CD14-positive monocyte (primary cell): ENCODE measurements at regions not wholly inside any gene's neighbourhood (a gene's known extent, or its start where the extent isn't known, plus 50 kb on each side); places are given as distances from the start of the nearest gene placed in this dataset.

Source experiments
- DNase-seq, 3 donors: peaks; one replicate each; pipeline ENCODE4 v3.0.0-alpha.2; 2011 to 2022
- H2AFZ ChIP-seq: 2 replicates; pipeline ENCODE4 v1.6.0; 2012; ENCODE audit warnings: mild to moderate bottlenecking, low read depth, low read length, inconsistent platforms; ENCODE audit not compliant: insufficient read depth, poor library complexity, severe bottlenecking
- H3K27ac ChIP-seq, 2 donors: 1 replicate in 1 of 2; 2 replicates in 1 of 2; pipeline ENCODE4 v1.5.1; 2012 to 2013; ENCODE audit warnings: low read length in 2 of 2, control low read depth in 1 of 2, inconsistent platforms in 1 of 2, low read depth in 1 of 2, mild to moderate bottlenecking in 1 of 2
- H3K27me3 ChIP-seq, 2 donors: one replicate each; pipeline versions ENCODE4 v1.6.0 to v1.6.1; 2011 to 2013; ENCODE audit warnings: low read length in 2 of 2; ENCODE audit not compliant: control insufficient read depth in 2 of 2, insufficient read depth in 2 of 2
- H3K36me3 ChIP-seq, 2 donors: replicated peaks in 1 of 2; 1 replicate in 1 of 2; 2 replicates in 1 of 2; pipeline versions ENCODE4 v1.5.1 to v1.6.1; 2012 to 2013; ENCODE audit warnings: low read length in 2 of 2, control low read depth in 1 of 2, inconsistent platforms in 1 of 2, mild to moderate bottlenecking in 1 of 2; ENCODE audit not compliant: insufficient read depth in 2 of 2, control insufficient read depth in 1 of 2
- H3K4me1 ChIP-seq, 2 donors: 1 replicate in 1 of 2; 2 replicates in 1 of 2; pipeline versions ENCODE4 v1.5.1 to v1.6.1; 2012 to 2013; ENCODE audit warnings: low read length in 2 of 2, control low read depth in 1 of 2, inconsistent platforms in 1 of 2, mild to moderate bottlenecking in 1 of 2, moderate library complexity in 1 of 2; ENCODE audit not compliant: insufficient read depth in 2 of 2, control insufficient read depth in 1 of 2
- H3K4me2 ChIP-seq: replicated peaks from 2 replicates; pipeline ENCODE3; 2012; ENCODE audit warnings: low read length, moderate library complexity, mild to moderate bottlenecking; ENCODE audit not compliant: poor library complexity, severe bottlenecking; ENCODE audit errors: extremely low read depth
- H3K4me3 ChIP-seq, 3 experiments: fragments of 200-600 bp in 1 of 3; sonication (generic) in 1 of 3; replicated peaks in 1 of 3; 1 replicate in 2 of 3; 2 replicates in 1 of 3; pipeline ENCODE4 v1.5.1; 2011 to 2013; ENCODE audit warnings: low read length in 3 of 3, mild to moderate bottlenecking in 3 of 3, control low read depth in 2 of 3, low read depth in 2 of 3, inconsistent platforms in 1 of 3, moderate library complexity in 1 of 3
- H3K79me2 ChIP-seq: 2 replicates; pipeline ENCODE4 v1.6.0; 2012; ENCODE audit warnings: mild to moderate bottlenecking, control low read depth, inconsistent platforms, low read length, moderate library complexity; ENCODE audit not compliant: insufficient read depth
- H3K9ac ChIP-seq: 2 replicates; pipeline ENCODE4 v1.6.0; 2017; ENCODE audit warnings: low read length, mild to moderate bottlenecking; ENCODE audit not compliant: insufficient read depth, poor library complexity, severe bottlenecking
- H3K9me3 ChIP-seq, 2 donors: replicated peaks in 1 of 2; 1 replicate in 1 of 2; 2 replicates in 1 of 2; pipeline versions ENCODE4 v1.5.1 to v1.6.1; 2012 to 2013; ENCODE audit warnings: low read length in 2 of 2, control low read depth in 1 of 2; ENCODE audit not compliant: control insufficient read depth in 1 of 2, insufficient read depth in 1 of 2
- H4K20me1 ChIP-seq: 2 replicates; pipeline ENCODE4 v1.6.0; 2012; ENCODE audit warnings: mild to moderate bottlenecking, low read length, control low read depth, moderate library complexity; ENCODE audit not compliant: insufficient read depth
- H3K27ac Mint-ChIP-seq, 7 donors: one replicate each; pipeline ENCODE4 v1.8.0; 2020; ENCODE audit warnings: mild to moderate bottlenecking in 7 of 7, mixed read lengths in 7 of 7, moderate library complexity in 6 of 7, inconsistent platforms in 2 of 7
- H3K27me3 Mint-ChIP-seq, 3 donors: one replicate each; pipeline ENCODE4 v1.8.0; 2021 to 2022; ENCODE audit warnings: low read depth in 3 of 3, mild to moderate bottlenecking in 3 of 3, mixed read lengths in 3 of 3, moderate library complexity in 3 of 3, inconsistent platforms in 1 of 3
- H3K36me3 Mint-ChIP-seq, 2 donors: one replicate each; pipeline ENCODE4 v1.8.0; 2020; ENCODE audit warnings: mixed read lengths in 2 of 2, inconsistent platforms in 1 of 2, mild to moderate bottlenecking in 1 of 2
- H3K4me1 Mint-ChIP-seq: one replicate; pipeline ENCODE4 v1.8.0; 2020; ENCODE audit warnings: mild to moderate bottlenecking, mixed read lengths
- H3K4me3 Mint-ChIP-seq, 2 donors: one replicate each; pipeline ENCODE4 v1.8.0; 2020; ENCODE audit warnings: mild to moderate bottlenecking in 2 of 2, mixed read lengths in 2 of 2, moderate library complexity in 1 of 2
- H3K9me3 Mint-ChIP-seq, 7 donors: one replicate each; pipeline ENCODE4 v1.8.0; 2020 to 2022; ENCODE audit warnings: mixed read lengths in 7 of 7, mild to moderate bottlenecking in 6 of 7, moderate library complexity in 6 of 7, inconsistent platforms in 2 of 7
- WGBS: methylation state at CpG from one replicate; pipeline ENCODE4 v1.1.5; 2013; ENCODE audit warnings: missing lambda C conversion rate; ENCODE audit not compliant: insufficient coverage; 5-methylcytosine and 5-hydroxymethylcytosine counted together
- intact Hi-C, 2 donors: fragments of 100-400 bp; cut with micrococcal nuclease; formaldehyde crosslinking; loops; one replicate each; pipeline versions ENCODE4 v1.15.0 to v1.15.1; 2023
- TF ChIP-seq, protein P1 (sequence below): fragments of 200-600 bp; IDR thresholded peaks from one replicate; pipeline ENCODE4 v1.8.0; 2022; ENCODE audit warnings: antibody characterized with exemption, mild to moderate bottlenecking

DNA sequence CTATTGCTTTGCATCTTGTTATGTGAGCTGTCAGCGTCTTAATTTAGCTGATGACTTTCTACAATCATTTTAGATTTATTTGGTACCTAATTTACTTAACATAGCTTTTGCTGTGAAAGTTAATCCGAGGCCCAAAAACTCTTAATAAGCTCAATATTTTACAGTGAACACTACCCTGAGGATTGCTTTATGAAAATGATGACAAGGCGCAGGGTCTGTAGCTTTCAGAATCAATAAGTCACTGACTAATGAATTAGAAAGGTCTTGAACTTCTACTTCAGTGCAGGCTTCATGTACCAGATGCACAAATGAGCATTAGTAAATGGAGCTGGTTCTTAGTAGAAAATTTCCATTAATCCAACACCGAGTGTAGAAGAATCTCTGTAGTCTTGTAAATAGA, 81.4 kb upstream of the ZNF366 start:
- Histone ChIP-seq H3K9ac (no peak overlapping the region), H3K4me1 (peaks cover 8 to 10% of the 10 kb centered on the region in 2 donors), H3K36me3 (no peaks in the 10 kb centered on the region), H4K20me1 (no peaks in the 10 kb centered on the region), H3K27me3 (no peaks in the 10 kb centered on the region), H3K79me2 (no peaks in the 10 kb centered on the region), H3K27ac (no peak overlapping the region), H3K4me2 (no peak overlapping the region), H3K9me3 (no peaks in the 10 kb centered on the region), H2AFZ (no peak overlapping the region), H3K4me3 (no peak overlapping the region)
- no peaks in the 10 kb centered on the region for H3K36me3 Mint-ChIP-seq
- H3K9me3 Mint-ChIP-seq = no peaks in the 10 kb centered on the region
- H3K4me1 Mint-ChIP-seq = peaks cover 12% of the 10 kb centered on the region
- no peak overlapping the region for H3K27ac Mint-ChIP-seq
- H3K4me3 Mint-ChIP-seq = no peak overlapping the region
- WGBS = no CpG with 5 or more reads among the region's 4 CpGs
- peaks cover 0 to 2% (median 0%) of the 10 kb centered on the region in 3 donors for H3K27me3 Mint-ChIP-seq
- intact Hi-C loops = no loop called here
- DNase-seq = no peak
- TF ChIP-seq, protein P1, sequence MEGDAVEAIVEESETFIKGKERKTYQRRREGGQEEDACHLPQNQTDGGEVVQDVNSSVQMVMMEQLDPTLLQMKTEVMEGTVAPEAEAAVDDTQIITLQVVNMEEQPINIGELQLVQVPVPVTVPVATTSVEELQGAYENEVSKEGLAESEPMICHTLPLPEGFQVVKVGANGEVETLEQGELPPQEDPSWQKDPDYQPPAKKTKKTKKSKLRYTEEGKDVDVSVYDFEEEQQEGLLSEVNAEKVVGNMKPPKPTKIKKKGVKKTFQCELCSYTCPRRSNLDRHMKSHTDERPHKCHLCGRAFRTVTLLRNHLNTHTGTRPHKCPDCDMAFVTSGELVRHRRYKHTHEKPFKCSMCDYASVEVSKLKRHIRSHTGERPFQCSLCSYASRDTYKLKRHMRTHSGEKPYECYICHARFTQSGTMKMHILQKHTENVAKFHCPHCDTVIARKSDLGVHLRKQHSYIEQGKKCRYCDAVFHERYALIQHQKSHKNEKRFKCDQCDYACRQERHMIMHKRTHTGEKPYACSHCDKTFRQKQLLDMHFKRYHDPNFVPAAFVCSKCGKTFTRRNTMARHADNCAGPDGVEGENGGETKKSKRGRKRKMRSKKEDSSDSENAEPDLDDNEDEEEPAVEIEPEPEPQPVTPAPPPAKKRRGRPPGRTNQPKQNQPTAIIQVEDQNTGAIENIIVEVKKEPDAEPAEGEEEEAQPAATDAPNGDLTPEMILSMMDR = no peak

DNA sequence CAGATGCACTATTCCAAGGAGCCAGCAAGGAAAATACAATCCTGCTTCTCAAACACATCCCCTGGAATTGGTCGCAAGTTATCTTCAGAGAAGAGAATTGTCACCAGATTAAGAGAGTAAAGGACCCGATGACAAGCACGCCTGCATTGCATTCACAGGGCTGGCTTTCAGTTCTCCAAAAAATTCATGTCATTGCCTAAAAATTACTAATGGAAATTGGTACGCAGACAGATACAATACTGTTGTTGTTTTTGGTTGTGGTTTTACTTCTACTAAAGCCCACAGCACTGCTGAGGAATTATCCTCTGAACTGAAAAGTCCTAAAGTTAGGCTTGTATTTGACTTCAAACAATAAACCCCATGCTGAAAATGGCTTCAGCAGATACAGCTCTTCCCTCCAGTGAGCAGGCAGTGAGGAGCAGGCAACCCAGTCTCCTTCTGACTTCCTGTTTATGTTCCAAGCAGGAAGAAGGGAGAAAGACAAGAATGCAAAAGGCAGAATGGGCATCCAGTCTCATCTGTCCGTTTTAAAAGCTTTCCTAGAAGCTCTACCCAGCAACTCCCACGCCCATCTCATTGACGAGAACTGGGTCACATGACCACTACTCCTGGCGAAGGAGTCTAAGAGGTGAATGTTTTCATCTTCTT, 80.6 kb upstream of the ZNF366 start:
- peak overlapping the region; percentile 73 for H2AFZ ChIP-seq
- H3K9ac ChIP-seq = no peak overlapping the region
- no peaks in the 10 kb centered on the region for H3K36me3 ChIP-seq
- DNase-seq = peak in 2 of 3 donors; percentile 17 to 41
- H3K27me3 Mint-ChIP-seq = peaks cover 0 to 2% (median 0%) of the 10 kb centered on the region in 3 donors
- no peaks in the 10 kb centered on the region for H4K20me1 ChIP-seq
- H3K27me3 ChIP-seq = no peaks in the 10 kb centered on the region
- H3K79me2 ChIP-seq = no peaks in the 10 kb centered on the region
- peak overlapping the region; percentile 41 for H3K4me2 ChIP-seq
- intact Hi-C loops = no loop called here
- peak overlapping the region in 1 of 2 donors; percentile 17 for H3K27ac ChIP-seq
- H3K9me3 Mint-ChIP-seq = no peaks in the 10 kb centered on the region
- H3K27ac Mint-ChIP-seq = peak overlapping the region in 2 of 7 donors; percentile 18 to 32
- TF ChIP-seq, protein P1 = no peak
- WGBS = no CpG with 5 or more reads among the region's 8 CpGs
- H3K36me3 Mint-ChIP-seq = no peaks in the 10 kb centered on the region
- H3K4me3 Mint-ChIP-seq = peak overlapping the region in 1 of 2 donors; percentile 54
- no peaks in the 10 kb centered on the region for H3K9me3 ChIP-seq
- H3K4me1 ChIP-seq = peaks cover 8 to 10% of the 10 kb centered on the region in 2 donors
- peaks cover 12% of the 10 kb centered on the region for H3K4me1 Mint-ChIP-seq
- peak overlapping the region in 1 of 3 experiments; percentile 22 for H3K4me3 ChIP-seq
